ENCODE measurements at regions not wholly inside any gene's neighbourhood (a gene's known extent, or its start where the extent isn't known, plus 50 kb on each side); places are given as distances from the start of the nearest gene placed in this dataset.
A peak's percentile ranks its signal among the peaks of the same experiment; 100 is the strongest.

DNA sequence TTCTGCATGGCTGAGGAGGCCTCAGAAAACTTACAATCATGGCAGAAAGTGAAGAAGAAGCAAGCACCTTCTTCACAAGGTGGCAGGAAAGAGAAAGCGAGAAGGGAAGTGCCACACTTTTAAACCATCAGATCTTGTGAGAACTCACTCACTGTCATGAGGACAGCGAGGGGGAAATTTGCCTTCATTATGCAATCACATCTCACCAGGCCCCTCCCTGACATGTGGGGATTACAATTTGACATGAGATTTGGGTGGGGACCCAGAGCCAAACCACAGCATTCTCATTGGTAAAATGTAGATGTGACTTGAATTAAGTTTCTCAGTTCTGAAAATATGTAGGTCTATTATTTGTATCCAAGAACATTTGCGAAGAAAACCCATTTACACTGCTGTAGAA lies 854.8 kb downstream of the EPHA4 start:
- intact Hi-C loops (cut with micrococcal nuclease), result no loop called here
- Histone ChIP-seq H3K9me3 (ENCODE audit: low read length) (no peaks in the 10 kb centered on the region), H3F3A (ENCODE audit: low read length, unreplicated experiment) (no peaks in the 10 kb centered on the region), H3K9me2 (replicated peaks; ENCODE audit: low read length) (no peaks in the 10 kb centered on the region), H3K9ac (ENCODE audit: low read length) (no peak overlapping the region), H4K20me1 (ENCODE audit: low read length) (no peaks in the 10 kb centered on the region), H3K36me3 (ENCODE audit: low read depth, low read length) (no peaks in the 10 kb centered on the region), H3K4me1 (ENCODE audit: insufficient read depth, low read length) (no peaks in the 10 kb centered on the region), H3K4me3 (ENCODE audit: low read length) (no peak overlapping the region), H3K27ac (ENCODE audit: low read length) (no peak overlapping the region), H3K4me2 (ENCODE audit: low read length) (no peak overlapping the region), H3K27me3 (ENCODE audit: low read length) (no peaks in the 10 kb centered on the region), H3K79me2 (ENCODE audit: low read length) (no peaks in the 10 kb centered on the region), H2AFZ (ENCODE audit: low read length) (no peak overlapping the region)
- ATAC-seq (no peak), DNase-seq (no peak)
- TF ChIP-seq EZH2phosphoT487 (IDR thresholded peaks at IDR 0.05; ENCODE audit: borderline replicate concordance, low read length), result no peak
- TF ChIP-seq, protein P1, sequence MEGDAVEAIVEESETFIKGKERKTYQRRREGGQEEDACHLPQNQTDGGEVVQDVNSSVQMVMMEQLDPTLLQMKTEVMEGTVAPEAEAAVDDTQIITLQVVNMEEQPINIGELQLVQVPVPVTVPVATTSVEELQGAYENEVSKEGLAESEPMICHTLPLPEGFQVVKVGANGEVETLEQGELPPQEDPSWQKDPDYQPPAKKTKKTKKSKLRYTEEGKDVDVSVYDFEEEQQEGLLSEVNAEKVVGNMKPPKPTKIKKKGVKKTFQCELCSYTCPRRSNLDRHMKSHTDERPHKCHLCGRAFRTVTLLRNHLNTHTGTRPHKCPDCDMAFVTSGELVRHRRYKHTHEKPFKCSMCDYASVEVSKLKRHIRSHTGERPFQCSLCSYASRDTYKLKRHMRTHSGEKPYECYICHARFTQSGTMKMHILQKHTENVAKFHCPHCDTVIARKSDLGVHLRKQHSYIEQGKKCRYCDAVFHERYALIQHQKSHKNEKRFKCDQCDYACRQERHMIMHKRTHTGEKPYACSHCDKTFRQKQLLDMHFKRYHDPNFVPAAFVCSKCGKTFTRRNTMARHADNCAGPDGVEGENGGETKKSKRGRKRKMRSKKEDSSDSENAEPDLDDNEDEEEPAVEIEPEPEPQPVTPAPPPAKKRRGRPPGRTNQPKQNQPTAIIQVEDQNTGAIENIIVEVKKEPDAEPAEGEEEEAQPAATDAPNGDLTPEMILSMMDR (conservative IDR thresholded peaks at IDR 0.05; ENCODE audit: low read depth, low read length), result no peak
- TF ChIP-seq EZH2 (IDR thresholded peaks at IDR 0.05; ENCODE audit: low read length, unreplicated experiment), result no peak
- BruUV-seq (replicated peaks), result no TSS peak
- ChIA-PET POLR2A (ENCODE audit: unreplicated experiment) (no interaction called here), CTCF (no interaction called here)

DNA sequence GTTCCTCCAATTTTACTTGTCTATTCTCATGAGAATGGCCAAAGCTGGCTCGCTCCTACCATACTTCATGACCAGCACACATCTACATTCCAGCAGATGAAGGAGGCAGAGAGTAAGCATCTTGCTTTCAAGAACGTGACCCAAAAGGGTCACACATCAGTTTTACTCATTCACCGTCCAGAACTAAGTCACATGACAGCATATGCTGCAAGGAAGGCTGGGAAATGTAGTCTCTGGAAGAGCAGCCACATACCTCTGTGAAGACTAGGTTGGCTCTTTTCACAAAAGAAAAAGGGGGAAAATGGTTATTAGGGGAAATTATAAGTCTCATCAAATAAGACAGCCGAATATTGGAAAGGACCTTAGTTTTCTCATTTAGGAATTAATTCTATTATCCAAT lies 835.3 kb downstream of the EPHA4 start:
- Histone ChIP-seq H3K9me3 (ENCODE audit: low read length) (no peaks in the 10 kb centered on the region), H3F3A (ENCODE audit: low read length, unreplicated experiment) (no peaks in the 10 kb centered on the region), H3K36me3 (ENCODE audit: low read depth, low read length) (no peaks in the 10 kb centered on the region), H2AFZ (ENCODE audit: low read length) (peak overlapping the region; percentile 7; the same call in 1 of the 2 replicates), H3K79me2 (ENCODE audit: low read length) (no peaks in the 10 kb centered on the region), H3K4me1 (ENCODE audit: insufficient read depth, low read length) (no peaks in the 10 kb centered on the region), H3K27me3 (ENCODE audit: low read length) (no peaks in the 10 kb centered on the region), H4K20me1 (ENCODE audit: low read length) (no peaks in the 10 kb centered on the region), H3K27ac (ENCODE audit: low read length) (no peak overlapping the region), H3K4me3 (ENCODE audit: low read length) (no peak overlapping the region), H3K9ac (ENCODE audit: low read length) (no peak overlapping the region), H3K4me2 (ENCODE audit: low read length) (no peak overlapping the region), H3K9me2 (replicated peaks; ENCODE audit: low read length) (no peaks in the 10 kb centered on the region)
- TF ChIP-seq EZH2phosphoT487 (IDR thresholded peaks at IDR 0.05; ENCODE audit: borderline replicate concordance, low read length), result no peak
- TF ChIP-seq EZH2 (IDR thresholded peaks at IDR 0.05; ENCODE audit: low read length, unreplicated experiment), result no peak
- TF ChIP-seq, protein P1 (conservative IDR thresholded peaks at IDR 0.05; ENCODE audit: low read depth, low read length), result no peak
- DNase-seq, result no peak
- ChIA-PET POLR2A (ENCODE audit: unreplicated experiment) (no interaction called here), CTCF (no interaction called here)
- intact Hi-C loops (cut with micrococcal nuclease), result no loop called here
- no peak for ATAC-seq
- BruUV-seq (replicated peaks), result no TSS peak

DNA sequence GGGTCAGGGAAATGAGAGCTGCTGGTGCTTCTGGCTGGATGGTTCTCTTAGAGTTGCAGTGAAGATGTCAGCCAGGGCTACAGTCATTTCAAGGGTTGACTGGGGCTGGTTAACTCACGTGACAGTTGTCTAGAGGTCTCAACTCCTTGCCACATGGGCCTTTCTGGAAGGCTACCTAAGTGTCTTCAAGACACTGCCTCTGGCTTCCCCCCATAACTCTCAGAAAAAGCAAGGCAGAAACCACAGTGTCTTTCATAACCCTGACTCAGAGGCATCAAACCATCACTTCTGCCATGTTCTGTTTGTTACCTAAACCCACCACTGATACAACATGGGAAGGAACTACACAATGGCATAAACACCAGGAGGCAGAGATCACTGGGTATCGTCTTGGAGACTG lies 828.9 kb downstream of the EPHA4 start:
- Histone ChIP-seq H3F3A (ENCODE audit: low read length, unreplicated experiment) (no peaks in the 10 kb centered on the region), H3K9me2 (replicated peaks; ENCODE audit: low read length) (no peaks in the 10 kb centered on the region), H3K4me3 (ENCODE audit: low read length) (no peak overlapping the region), H3K4me1 (ENCODE audit: insufficient read depth, low read length) (no peaks in the 10 kb centered on the region), H3K79me2 (ENCODE audit: low read length) (no peaks in the 10 kb centered on the region), H4K20me1 (ENCODE audit: low read length) (no peaks in the 10 kb centered on the region), H3K27ac (ENCODE audit: low read length) (no peak overlapping the region), H2AFZ (ENCODE audit: low read length) (no peak overlapping the region), H3K4me2 (ENCODE audit: low read length) (no peak overlapping the region), H3K27me3 (ENCODE audit: low read length) (no peaks in the 10 kb centered on the region), H3K9me3 (ENCODE audit: low read length) (no peaks in the 10 kb centered on the region), H3K9ac (ENCODE audit: low read length) (no peak overlapping the region), H3K36me3 (ENCODE audit: low read depth, low read length) (no peaks in the 10 kb centered on the region)
- BruUV-seq (replicated peaks), result no TSS peak
- POLR2A ChIA-PET (ENCODE audit: unreplicated experiment), result no interaction called here
- TF ChIP-seq EZH2 (IDR thresholded peaks at IDR 0.05; ENCODE audit: low read length, unreplicated experiment) (no peak), EZH2phosphoT487 (IDR thresholded peaks at IDR 0.05; ENCODE audit: borderline replicate concordance, low read length) (no peak)
- TF ChIP-seq, protein P1 (conservative IDR thresholded peaks at IDR 0.05; ENCODE audit: low read depth, low read length), result no peak
- ATAC-seq, result no peak
- no peak for DNase-seq
- CTCF ChIA-PET, result no interaction called here
- intact Hi-C loops (cut with micrococcal nuclease), result no loop called here
